H7 (cell line): ENCODE measurements at regions not wholly inside any gene's neighbourhood (a gene's known extent, or its start where the extent isn't known, plus 50 kb on each side); places are given as distances from the start of the nearest gene placed in this dataset.

Experiments
- DNase-seq: peaks from one replicate; pipeline ENCODE4 v3.0.0; 2012
- H3K27me3 ChIP-seq: 2 replicates; pipeline ENCODE4 v1.6.0; 2011; ENCODE audit warnings: mild to moderate bottlenecking, low read length; ENCODE audit not compliant: control insufficient read depth, insufficient read depth
- H3K36me3 ChIP-seq: replicated peaks from 2 replicates; pipeline ENCODE4 v1.5.1; 2011; ENCODE audit warnings: low read length; ENCODE audit not compliant: control insufficient read depth, insufficient read depth
- H3K4me3 ChIP-seq: 2 replicates; pipeline ENCODE4 v1.5.1; 2011; ENCODE audit warnings: low read depth, mild to moderate bottlenecking, control low read depth, low read length, moderate library complexity; ENCODE audit not compliant: insufficient read depth

DNA sequence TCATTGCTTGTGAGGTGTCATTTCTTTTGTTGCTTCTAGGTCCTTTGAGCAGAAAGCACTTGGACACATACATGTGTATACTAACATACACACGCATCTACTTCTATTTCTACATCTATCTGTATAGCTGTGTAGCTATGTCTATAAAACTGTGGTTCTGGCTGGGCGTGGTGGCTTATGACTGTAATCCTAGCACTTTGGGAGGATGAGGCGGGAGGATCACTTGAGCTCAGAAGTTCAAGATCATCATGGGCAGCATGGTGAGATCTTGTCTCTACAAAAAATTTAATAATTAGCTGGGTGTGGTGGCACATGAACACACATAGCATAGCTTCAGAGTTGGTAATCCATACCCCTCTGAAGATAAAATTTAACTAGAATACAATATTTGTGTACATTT lies 65.0 kb upstream of the MAGI1 start:
- Histone ChIP-seq H3K27me3 (no peaks in the 10 kb centered on the region), H3K36me3 (no peaks in the 10 kb centered on the region), H3K4me3 (no peak overlapping the region)
- DNase-seq, result no peak

- H3K36me3 ChIP-seq, result no peaks in the 10 kb centered on the region
- no peak for DNase-seq
- H3K4me3 ChIP-seq, result no peak overlapping the region
- no peaks in the 10 kb centered on the region for H3K27me3 ChIP-seq
Measured at GRCh38 chr3:66101901-66102300, 63.2 kb upstream of the MAGI1 start.

GRCh38 chr3:66099541-66100065 lies 60.9 kb upstream of the MAGI1 start:
- no peaks in the 10 kb centered on the region for H3K36me3 ChIP-seq
- no peak overlapping the region for H3K4me3 ChIP-seq
- no peak for DNase-seq
- no peaks in the 10 kb centered on the region for H3K27me3 ChIP-seq

DNA sequence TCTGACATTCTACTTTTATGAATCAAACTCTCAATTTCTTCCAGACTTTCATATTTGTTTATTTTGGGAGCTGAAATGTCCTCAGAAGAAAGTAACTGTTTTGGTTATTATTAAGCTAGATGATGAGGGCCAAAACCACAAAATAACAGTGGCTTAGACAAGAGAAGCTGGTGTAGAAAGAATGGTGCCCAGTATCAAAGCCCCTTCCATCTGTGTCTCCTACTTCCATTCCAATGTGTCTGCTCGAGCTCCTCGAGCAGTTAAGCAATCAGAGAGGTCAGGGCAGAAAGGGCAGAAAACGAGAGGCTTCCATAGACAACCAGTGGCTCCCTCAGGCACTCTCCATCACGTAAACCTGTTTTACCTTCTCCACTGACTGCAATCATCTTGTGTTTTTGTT lies 59.7 kb upstream of the MAGI1 start:
- no peak overlapping the region for H3K4me3 ChIP-seq
- H3K27me3 ChIP-seq, result no peaks in the 10 kb centered on the region
- DNase-seq, result no peak
- no peaks in the 10 kb centered on the region for H3K36me3 ChIP-seq

DNA sequence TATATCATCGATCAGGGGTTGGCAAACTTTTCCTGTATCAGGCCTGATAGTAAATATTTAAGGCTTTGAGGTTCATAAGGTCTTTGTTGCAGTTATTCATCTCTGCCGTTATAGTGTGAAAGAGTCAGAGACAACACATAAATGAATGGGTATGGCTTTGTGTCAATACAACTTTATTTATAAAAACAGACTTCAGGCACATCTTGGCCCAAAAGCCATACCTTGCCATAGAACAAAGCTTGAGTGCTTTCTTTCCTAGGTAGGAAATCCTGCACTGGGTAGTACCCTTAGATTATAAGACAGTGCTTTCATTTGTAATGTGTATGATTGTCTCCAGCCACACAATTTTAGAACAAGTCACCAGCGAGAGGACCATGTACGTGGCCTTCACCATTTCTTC lies 58.9 kb upstream of the MAGI1 start:
- H3K36me3 ChIP-seq, result no peaks in the 10 kb centered on the region
- H3K4me3 ChIP-seq, result no peak overlapping the region
- no peaks in the 10 kb centered on the region for H3K27me3 ChIP-seq
- DNase-seq, result no peak

DNA sequence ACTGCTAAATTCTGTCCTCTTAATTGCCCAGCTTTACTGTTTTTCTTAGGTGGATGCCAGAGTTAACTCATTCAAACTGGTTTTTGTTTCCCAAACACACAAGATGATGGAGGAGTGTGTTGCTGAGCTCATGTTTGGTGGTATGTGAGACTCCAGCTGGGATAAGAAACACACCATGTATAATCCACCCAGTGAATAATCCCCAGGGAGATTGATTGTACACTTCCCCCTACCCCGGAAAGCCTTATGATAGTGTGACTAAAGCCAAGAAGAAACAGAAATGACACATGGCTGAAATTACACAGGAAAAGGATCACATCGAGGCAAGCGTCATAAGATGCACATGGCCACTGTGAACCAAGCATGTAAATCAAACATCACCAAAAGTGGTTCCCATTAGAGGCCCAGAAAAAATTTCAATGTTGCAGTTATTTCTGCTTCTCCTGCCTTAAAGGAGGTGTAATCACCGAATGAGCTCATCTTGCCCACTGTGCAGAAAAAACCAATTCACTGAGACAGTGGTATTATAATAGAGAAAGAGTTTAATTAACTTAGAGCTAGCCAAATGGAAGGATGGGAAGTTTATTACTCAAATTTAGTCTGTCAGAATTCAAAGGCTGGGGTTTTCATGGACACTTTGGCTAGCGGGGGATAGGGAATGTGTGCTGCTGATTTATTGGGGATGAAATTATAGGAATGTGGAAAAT lies 56.7 kb upstream of the MAGI1 start:
- no peaks in the 10 kb centered on the region for H3K27me3 ChIP-seq
- H3K36me3 ChIP-seq, result no peaks in the 10 kb centered on the region
- DNase-seq, result no peak
- no peak overlapping the region for H3K4me3 ChIP-seq

DNA sequence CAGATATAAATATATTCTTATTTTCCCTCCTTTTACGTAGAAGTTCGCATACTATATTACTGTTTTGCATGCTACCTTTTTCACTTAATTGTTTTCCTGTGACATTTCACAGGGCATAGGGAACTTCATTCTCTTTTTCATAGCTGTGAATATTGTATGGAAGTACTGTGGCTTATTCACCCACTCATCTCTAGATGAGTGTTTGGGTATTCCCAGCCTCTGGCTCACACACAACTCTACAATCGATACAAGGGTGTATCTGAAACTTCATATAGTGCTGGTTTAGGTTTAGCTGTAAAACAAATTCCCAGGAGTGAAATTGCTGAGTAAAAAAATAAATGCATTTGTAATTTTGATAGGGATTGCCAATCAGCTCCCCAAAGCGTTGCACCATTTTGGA lies 55.3 kb upstream of the MAGI1 start:
- H3K36me3 ChIP-seq, result no peaks in the 10 kb centered on the region
- DNase-seq, result no peak
- H3K27me3 ChIP-seq, result no peaks in the 10 kb centered on the region
- H3K4me3 ChIP-seq, result no peak overlapping the region

DNA sequence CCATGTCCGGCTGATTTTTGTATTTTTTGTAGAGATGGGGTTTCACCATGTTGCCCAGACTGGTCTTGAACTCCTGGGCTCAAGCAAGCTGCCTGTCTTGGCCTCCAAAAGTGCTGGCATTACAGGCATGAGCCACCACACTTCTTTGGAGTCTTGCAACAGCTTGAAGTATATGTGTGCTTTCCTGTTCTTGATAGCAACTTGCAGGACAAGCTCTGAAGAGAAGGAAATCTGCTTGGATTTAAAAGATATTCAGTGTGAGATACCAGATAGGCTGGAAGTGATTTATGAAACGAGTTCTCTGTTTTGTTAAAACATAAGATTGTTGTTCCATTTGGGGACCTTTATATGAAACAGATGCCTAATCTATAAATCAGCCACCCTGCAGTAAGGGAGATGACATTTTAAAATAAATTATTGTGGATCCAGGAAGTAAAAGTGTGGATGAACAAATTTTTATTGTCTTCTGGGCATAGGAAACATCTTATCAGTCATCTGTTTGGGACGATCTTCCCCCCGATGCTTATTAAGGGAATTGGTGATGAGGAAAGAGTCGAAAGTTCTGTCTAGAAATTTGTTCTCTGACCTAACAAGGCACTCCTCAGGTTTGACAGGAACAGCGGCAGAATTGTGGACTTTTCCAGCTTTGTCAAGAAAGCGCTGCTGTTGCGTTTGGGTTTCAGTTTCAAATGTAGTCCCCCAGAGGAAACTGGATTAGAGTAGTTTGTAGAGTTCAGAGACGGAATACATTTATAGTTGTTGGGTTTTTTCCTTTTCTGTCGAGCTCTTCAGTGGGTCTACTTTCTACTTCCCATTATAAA lies 53.7 kb upstream of the MAGI1 start:
- no peak for DNase-seq
- H3K36me3 ChIP-seq, result no peaks in the 10 kb centered on the region
- no peaks in the 10 kb centered on the region for H3K27me3 ChIP-seq
- no peak overlapping the region for H3K4me3 ChIP-seq
